GM18951 (cell line): ENCODE measurements at regions not wholly inside any gene's neighbourhood (a gene's known extent, or its start where the extent isn't known, plus 50 kb on each side); places are given as distances from the start of the nearest gene placed in this dataset.
"Not testable (repeated sequence)": the region's sequence is repeated elsewhere in the genome, so short reads cannot be mapped to it uniquely, and the experiment has no call there.

Experiments used
- POLR2A ChIP-seq: IDR thresholded peaks from 4 replicates; pipeline ENCODE4 v1.6.1; 2011; ENCODE audit warnings: mild to moderate bottlenecking; ENCODE audit not compliant: insufficient read length, insufficient read depth; ENCODE audit errors: extremely low read depth
- in situ Hi-C: fragments of 300-500 bp; cut with MboI; formaldehyde crosslinking; loops from one replicate; pipeline ENCODE4 v1.12.0; 2022; ENCODE audit warnings: low sequenced_read_pairs, mixed read lengths, inconsistent platforms; ENCODE audit not compliant: unreplicated experiment

DNA sequence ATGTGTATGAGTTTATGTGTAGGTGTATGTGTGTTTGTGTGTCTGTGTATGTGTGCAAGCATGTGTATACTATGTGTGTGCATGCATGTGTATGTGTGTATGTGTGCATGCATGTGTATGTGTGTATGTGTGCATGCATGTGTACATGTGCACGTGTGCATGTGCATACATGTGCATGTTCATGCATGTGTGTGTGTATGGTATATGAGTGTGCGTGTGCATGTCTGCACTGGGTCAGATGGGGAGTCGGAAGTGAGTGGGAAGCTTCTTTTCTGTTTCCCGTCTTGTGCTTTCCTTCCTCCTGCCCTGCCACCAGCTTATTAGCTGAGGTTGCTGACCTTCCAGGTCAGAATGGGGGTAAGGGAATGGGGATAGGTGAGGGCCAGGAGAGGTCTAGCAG lies 174.7 kb downstream of the MAP2K4 start:
- in situ Hi-C loops = no loop called here

DNA sequence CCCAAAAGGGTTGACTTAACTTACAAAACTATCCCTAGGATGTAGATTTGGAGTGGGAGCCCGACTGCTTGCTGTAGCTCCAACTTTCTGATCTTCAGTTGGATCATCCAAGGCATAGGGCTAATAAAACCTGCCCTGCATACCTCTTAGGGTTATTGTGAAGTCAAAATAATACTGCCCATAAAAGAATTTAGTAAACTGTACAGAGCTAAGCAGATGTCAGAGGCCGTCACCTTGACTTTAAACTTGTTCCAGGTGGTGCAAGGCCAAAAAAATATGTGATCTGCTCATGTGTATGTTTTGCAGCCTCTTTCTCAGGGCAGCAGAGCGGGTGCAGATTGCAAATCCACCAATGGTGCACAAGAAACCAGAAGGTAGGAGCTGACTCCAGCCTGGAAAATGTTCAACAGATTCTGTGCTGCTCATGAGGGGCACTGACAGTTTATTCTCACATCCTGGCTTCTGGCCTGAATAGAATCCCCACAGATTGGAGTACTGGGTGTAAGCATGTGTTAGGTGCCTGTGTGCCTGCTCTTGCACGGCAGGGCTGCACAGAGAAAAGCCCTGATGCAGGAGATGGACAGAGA lies 180.7 kb downstream of the MAP2K4 start:
- no peak for TF ChIP-seq POLR2A
- in situ Hi-C loops = no loop called here

More for the DNA sequence above, 174.7 kb downstream of the MAP2K4 start:
- no peak for TF ChIP-seq POLR2A

DNA sequence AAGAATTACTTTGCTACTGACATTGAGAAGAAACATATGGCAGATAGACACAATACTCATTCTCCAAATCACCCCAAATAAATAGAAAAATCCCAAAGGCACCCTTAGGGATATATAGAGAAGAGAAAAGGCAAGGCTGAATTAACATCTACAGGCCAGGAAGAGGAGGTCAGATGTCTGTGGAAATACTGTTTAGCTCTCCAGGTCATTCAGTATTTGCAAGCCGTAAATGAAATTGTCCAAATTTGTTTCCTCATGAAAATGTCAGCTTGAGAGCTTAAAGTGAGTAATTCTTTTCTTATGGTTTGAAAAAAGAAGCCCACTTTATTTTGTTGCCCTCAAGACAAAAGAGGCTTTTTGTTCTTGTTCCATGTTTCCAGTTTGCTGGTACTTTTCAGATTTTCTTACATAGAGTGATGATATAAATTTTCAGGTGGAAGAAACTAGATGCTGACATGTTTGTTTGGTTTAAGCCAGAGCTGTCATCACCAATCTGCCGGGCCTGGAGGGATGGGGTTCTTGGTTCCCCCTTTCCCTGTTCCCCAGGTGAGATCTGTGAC lies 189.0 kb downstream of the MAP2K4 start:
- in situ Hi-C loops = no loop called here
- no peak for TF ChIP-seq POLR2A

GRCh38 chr17:12220714-12221439 lies 200.2 kb downstream of the MAP2K4 start:
- in situ Hi-C loops = not testable (repeated sequence)

DNA sequence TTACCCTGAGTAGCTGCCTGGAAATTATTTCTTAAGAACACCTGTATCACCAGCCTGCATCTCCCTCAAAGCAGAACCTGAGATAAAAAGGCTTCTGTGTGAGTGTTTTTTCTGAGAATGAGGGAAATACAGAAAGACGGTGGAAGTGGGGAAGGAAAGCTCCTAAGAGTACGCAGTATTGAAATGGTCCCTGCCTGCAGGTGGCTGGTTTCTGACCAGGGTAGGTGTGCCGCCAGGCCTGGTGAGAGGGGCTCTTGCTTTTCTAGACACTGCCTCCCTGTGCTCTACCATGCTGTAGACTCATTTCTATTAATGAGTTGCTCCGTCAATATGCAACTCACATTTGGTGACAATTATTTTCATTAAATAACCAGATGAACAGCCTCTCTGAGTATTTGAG lies 201.7 kb downstream of the MAP2K4 start:
- in situ Hi-C loops = no loop called here
- no peak for TF ChIP-seq POLR2A

GRCh38 chr17:12227547-12227946 lies 206.9 kb downstream of the MAP2K4 start:
- TF ChIP-seq POLR2A = no peak
- in situ Hi-C loops = no loop called here

- no peak for TF ChIP-seq POLR2A
- in situ Hi-C loops = no loop called here
Observed at GRCh38 chr17:12229335-12229734, 208.7 kb downstream of the MAP2K4 start.

- in situ Hi-C loops = no loop called here
- no peak for TF ChIP-seq POLR2A
Observed at GRCh38 chr17:12230481-12231354, 210.0 kb downstream of the MAP2K4 start.

GRCh38 chr17:12231355-12231682 lies 210.6 kb downstream of the MAP2K4 start:
- TF ChIP-seq POLR2A = no peak
- in situ Hi-C loops = no loop called here

GRCh38 chr17:12239021-12239420 lies 218.3 kb downstream of the MAP2K4 start:
- in situ Hi-C loops = not testable (repeated sequence)

- in situ Hi-C loops = no loop called here
- TF ChIP-seq POLR2A = no peak
Observed at GRCh38 chr17:12242345-12242954, 221.8 kb downstream of the MAP2K4 start.

DNA sequence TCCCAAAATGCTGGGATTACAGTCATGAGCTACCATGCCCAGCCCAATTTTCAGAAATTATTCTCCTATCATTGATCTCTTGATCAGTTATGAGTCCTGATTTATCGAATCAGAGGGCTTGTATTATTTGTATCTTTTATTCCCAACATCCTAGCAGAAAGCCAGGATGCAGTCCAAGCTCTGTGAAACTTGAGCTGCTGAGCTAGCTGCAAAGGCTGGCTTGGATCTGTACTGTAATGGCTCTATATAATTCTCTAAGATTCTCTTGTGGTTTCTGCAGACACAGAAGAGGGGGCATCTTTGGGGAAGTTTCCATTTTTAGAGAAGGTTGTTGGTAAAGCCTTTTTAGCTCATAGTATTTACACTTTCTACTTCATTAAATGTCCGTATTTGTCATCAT lies 227.1 kb downstream of the MAP2K4 start:
- in situ Hi-C loops = no loop called here
- TF ChIP-seq POLR2A = no peak

- in situ Hi-C loops = no loop called here
- no peak for TF ChIP-seq POLR2A
Observed at GRCh38 chr17:12250973-12251372, 230.3 kb downstream of the MAP2K4 start.
